ENCODE measurements at regions not wholly inside any gene's neighbourhood (a gene's known extent, or its start where the extent isn't known, plus 50 kb on each side); places are given as distances from the start of the nearest gene placed in this dataset.
A peak's percentile ranks its signal among the peaks of the same experiment; 100 is the strongest.

GRCh38 chr2:236963631-236964182, 122.0 kb upstream of the COPS8 start:
- no peak for DNase-seq

DNA sequence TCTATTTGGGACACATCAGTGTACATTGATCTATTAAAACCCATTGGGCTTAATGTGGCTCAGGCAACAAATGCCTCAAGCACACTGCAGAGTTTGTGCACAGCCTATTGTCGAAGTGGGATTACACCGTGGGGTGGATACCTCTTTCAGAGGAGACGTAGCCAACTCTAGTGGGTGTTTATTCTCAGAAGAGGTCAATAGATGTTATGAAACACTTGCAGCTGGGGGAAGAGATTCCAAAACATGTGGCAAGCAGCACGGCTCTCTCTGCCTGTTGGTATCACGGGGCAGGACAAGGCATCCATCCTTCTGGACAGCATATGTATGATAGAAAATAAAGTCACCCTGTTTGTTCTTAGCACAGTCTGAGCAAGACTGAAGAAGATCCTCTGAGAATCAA, 121.4 kb upstream of the COPS8 start:
- no peak for DNase-seq

GRCh38 chr2:236965021-236965840, 120.5 kb upstream of the COPS8 start:
- no peak for DNase-seq

GRCh38 chr2:236965841-236966096, 119.9 kb upstream of the COPS8 start:
- no peak for DNase-seq

DNA sequence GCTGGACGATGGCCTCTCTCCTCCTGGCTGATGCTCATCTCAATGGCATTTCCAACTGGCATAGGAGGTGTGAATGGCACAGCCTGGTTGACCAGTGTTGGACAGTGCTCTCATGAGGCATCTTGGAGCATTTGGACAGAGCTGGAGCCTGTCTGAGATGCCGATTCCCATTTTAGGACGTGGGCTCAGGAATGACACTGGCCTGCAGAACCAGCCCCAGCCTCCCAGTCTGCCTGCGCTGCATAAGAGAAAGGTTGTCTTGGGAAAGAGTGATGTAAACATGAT, 118.2 kb upstream of the COPS8 start:
- no peak for DNase-seq

DNA sequence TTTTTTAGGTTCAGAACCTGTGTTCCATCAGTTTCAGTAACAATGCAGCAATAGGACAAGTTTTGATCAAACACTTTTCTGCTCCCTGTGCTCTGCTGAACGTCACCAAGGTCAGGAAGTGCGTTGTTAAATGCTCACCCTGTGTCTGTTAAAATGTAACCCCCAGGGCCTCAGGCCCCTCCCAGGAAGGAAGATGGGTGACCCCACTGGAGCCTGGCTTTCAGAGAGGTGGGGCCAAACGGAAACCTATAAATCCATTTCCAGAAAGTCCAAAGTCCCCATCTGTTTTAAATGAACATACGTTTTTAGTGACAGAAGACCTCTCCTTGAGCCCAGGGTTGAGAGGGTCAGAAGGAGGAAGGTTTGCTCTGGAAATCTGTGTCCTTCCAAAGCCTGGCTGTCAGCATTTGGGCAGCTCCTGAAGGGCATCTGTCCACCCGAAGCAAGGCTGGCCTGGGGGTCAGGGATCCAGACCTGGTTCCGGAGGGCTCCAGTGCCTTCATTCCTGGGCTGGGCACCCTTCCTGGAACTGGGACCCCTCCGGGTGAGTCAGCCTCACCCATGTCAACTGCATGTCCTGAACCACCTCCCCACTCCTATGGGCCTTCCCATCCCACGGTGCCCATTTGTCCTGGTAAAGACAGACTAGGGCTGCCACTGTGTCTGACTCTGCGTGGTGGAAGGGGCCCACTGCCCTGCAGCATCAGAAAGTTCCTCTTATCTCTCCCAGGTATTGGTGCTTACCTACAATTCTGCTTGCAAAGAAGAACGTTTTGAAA, 117.4 kb upstream of the COPS8 start:
- no peak for DNase-seq

DNA sequence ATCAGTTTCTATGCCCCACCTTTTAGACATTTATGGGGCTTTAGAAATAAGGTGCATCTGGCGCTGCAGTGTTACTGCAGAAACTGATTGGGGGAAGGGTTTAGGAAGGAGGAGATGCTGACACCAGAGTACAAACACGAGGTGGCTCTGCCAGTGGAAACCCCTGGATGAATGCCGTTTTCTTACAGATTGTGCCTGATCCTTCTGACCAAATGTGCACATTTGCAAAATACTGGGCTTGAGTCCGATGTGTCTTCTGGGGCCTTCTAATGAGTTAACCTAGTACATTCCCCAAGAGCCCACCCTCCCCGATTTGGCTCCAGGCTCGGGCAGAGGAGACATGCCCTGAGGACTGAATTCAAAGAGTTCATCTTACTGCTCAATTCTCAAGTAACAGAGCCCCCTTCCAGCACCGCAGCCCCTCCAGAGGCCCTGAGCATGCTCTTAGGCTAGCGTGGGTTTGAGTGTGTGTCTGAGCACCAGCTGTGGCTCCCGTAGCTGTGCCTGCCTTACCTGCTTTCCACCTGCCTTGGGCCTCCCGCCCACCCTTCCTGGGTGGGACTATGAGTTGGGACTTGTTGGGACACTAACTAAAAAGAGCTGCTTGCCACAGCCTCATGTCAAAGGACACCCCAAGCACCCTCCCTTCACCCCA, 116.7 kb upstream of the COPS8 start:
- peak; percentile 53 for DNase-seq

GRCh38 chr2:236969767-236970655, 115.7 kb upstream of the COPS8 start:
- no peak for DNase-seq

- DNase-seq = no peak
These were observed 115.1 kb upstream of the COPS8 start for GRCh38 chr2:236970656-236971010.

DNA sequence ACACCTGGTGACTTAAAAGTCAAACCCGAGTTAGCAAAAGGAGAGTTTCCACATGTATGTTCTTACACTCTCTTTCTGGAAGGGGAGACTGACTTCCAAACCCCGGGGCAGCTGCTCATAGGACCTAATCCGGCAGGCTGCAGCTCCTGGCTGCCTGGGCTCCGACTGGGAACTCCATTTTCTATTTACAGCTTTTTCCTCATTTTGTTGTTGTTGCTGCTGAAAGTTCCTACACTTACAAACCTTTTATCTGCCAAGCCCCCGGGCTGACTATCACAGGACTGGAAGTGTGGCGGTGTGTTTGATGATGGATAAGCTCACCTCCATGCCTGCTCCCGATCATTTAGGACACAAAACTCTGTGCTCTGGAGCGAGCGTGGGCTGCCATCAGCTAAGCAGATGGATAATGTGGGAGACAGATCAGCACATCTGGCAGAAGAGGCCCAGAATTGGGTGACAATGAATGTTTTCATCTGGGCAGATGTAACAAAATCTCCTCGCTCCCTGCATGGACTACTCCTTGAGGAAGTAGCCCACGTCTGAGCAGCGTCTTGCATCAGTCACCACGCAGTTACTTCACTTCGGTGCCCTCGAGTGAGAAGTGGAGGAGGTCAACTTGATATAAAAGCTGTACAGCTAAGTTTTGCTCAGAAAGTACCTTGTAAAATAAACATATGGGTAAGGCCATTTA, 114.4 kb upstream of the COPS8 start:
- no peak for DNase-seq

GRCh38 chr2:236971919-236972381, 113.7 kb upstream of the COPS8 start:
- DNase-seq = no peak

GRCh38 chr2:236972491-236973342, 113.0 kb upstream of the COPS8 start:
- DNase-seq = no peak

DNA sequence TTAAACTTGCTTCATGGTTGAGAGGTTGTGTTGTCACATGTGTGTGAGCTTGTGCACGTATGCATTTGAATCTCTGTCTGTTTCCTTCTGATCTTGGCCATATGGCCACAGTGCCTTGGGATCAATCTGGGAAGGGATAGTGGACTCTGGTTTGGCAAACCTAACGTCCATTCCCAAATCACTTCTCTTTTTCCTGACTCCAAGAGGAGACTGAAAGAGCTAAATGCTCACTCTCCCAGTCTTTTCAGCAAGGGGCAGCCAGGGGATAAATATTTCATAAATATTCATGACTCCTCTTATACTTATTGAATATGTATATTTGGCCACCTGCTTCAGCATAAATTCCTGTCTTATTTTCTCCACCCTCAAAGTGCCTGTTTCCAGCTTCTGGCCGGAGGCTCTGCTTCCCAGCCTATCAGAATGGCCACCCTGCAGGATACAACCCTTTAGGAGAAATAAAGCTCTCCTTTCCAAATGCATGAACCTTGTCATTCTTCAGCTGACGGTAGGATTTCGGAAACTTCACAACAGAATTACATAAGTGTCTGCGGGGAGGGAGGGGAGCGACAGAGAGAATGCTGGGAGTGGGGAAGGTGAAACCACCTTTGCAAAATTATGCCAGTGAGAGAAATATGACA, 112.2 kb upstream of the COPS8 start:
- no peak for DNase-seq

DNA sequence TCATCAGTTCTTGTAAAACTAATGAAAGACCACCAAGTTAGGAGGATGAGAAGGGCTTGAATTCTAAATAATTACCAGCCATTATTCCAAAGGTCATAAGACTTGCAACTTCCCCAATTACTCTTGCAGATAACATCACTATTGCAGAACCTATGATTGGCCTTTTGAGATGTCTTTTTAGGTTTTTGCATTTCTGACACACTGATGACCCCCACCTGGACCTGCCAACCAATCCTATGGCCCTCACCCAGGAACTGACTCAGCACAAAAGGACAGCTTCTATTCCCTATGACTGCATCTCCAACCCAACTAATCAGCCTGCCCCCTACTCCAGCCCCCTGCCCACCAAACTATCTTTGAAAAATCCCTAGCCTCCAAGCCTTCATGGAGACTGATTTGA, 111.5 kb upstream of the COPS8 start:
- no peak for DNase-seq

DNA sequence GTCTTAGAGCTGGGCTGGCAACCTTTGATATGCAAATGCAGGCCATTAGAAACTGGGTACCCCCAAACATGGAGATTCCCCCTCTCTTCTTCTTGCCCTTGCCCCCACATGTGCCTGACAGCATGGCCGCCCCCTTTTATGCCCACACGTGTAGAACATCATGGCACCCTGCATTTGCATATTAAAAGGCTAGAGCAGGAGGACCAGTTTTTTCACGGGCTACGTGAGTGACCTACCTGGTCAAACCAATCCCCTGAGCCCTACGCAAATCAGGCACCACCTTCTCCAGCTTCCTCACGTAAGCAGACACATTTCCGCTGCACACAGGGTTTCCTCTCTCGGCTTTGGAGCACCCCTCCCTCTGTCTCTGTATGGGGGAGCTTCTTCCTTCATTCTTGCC, 110.9 kb upstream of the COPS8 start:
- DNase-seq = no peak

DNA sequence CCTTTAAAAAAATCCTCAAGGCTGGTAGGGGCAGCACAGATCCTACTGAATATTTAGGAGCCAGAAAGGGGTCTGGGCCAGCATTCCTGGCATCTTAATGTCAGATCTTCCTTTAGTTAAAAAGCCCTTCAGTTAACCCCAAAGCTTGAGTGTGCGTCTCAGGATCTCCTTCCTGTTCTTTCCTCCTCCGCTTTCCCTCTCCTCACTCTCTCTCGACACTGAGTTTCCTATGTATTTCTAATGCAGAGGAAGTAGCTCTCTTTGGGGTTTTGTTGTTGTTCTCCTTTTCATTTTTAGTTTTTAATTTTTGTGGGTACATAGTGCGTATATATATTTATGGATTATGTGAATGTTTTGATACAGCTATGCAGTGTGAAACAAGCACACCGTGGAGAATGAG, 109.9 kb upstream of the COPS8 start:
- DNase-seq = no peak

DNA sequence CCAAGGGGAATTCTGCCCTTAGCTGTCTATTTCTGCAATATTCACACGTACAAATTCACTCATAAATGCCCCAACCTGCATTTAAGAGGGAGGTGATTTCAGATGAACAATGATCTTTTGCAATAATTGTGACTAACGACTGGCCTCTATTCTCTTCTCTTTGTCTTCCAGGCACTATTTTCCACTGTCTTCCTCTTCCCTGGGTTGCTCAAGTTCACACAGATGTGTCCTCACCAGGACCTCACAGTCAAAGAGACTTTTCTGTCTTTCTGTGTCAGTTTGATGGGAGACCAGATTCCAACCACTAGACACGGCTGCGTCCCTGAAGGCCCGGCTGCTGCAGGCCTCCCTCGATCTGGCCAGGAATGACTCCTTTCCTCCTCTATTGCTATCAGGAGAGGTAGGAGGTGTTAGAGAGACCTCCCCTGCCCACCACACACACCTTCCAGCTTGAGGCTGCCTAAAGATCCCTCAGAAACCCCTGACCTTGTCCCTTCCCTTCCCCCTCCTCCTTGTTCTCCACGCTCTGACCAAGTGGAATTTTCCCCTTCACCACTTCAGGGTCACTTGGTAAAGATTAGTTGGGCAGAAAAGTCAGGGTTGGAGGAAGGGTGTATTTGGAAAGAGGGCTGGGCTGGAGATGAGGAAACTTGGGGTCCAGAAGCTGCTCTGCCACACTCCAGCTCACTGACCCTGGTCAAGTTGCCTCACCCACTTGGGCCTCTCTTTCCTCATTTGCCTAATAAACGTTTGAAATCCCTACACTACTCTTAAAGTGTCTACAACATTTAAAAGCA, 109.2 kb upstream of the COPS8 start:
- DNase-seq = no peak

- no peak for DNase-seq
These were observed 108.4 kb upstream of the COPS8 start for GRCh38 chr2:236977063-236977851.

DNA sequence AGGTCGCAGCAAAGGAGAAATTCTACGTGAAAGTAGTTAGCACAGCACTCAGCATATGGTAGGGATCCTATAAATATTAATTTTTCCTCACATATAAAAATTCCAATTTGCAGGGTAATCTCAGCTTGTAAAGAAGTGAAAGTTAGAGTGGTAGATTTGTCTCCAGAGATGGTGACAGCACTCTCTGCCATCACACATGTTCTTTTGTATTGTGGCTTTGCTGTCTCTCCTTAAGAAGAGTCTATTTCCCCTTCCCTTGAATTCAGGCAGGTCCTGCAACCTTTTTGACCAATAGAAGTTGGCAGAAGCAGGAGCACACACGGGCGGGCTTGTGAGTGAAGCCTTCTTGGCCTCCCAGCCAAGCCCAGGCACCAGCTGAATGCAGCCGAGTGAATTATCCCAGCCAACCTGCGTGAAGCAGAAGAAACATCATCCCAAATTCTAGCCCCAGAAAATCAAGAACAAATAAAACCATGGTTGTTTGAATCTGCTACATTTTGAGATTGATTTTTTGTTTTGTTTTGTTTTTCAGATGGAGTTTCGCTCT, 107.8 kb upstream of the COPS8 start:
- no peak for DNase-seq

Measured in NCI-H1694 treated with DMSO at 0.1 percent for 48 hours (cell line).